GM12891 (cell line): ENCODE measurements at regions not wholly inside any gene's neighbourhood (a gene's known extent, or its start where the extent isn't known, plus 50 kb on each side); places are given as distances from the start of the nearest gene placed in this dataset.
"Not testable (repeated sequence)": the region's sequence is repeated elsewhere in the genome, so short reads cannot be mapped to it uniquely, and the experiment has no call there.

ENCODE experiments used
- DNase-seq: peaks from one replicate; pipeline ENCODE4 v3.0.0; 2011; ENCODE audit warnings: low spot score; ENCODE audit not compliant: insufficient read length
- FAIRE-seq: peaks from 2 replicates; lab custom pipeline; 2011; peaks lifted over from hg19 to GRCh38; lab: Jason Lieb, UNC
- PAX5 ChIP-seq: IDR thresholded peaks from 2 replicates; pipeline ENCODE4 v1.6.1; 2011; ENCODE audit warnings: low read length, moderate library complexity, mild to moderate bottlenecking; ENCODE audit not compliant: insufficient read depth, severe bottlenecking
- POLR2A ChIP-seq: IDR thresholded peaks from 2 replicates; pipeline ENCODE4 v1.6.1; 2011; ENCODE audit warnings: low read depth, low read length, control low read depth
- POLR2AphosphoS5 ChIP-seq: IDR thresholded peaks from 2 replicates; pipeline ENCODE4 v1.6.1; 2011; ENCODE audit warnings: low read depth, low read length, control low read depth
- POU2F2 ChIP-seq: IDR thresholded peaks from 2 replicates; pipeline ENCODE4 v1.6.1; 2011; ENCODE audit warnings: low read depth, mild to moderate bottlenecking, control low read depth, low read length, moderate library complexity
- SPI1 ChIP-seq: IDR thresholded peaks from 2 replicates; pipeline ENCODE4 v1.6.1; 2011; ENCODE audit warnings: low read depth, low read length, control low read depth
- TAF1 ChIP-seq: IDR thresholded peaks from 2 replicates; pipeline ENCODE4 v1.6.1; 2011; ENCODE audit warnings: low read depth, low read length, control low read depth

GRCh38 chr2:153532140-153532539 lies 53.6 kb upstream of the RPRM start:
- TF ChIP-seq PAX5 (no peak), POLR2AphosphoS5 (no peak), POU2F2 (no peak), SPI1 (no peak), POLR2A (no peak), TAF1 (no peak)
- FAIRE-seq (no peak), DNase-seq (no peak)

- not testable (repeated sequence) for FAIRE-seq, DNase-seq
These were observed 55.2 kb upstream of the RPRM start for GRCh38 chr2:153533803-153534202.

DNA sequence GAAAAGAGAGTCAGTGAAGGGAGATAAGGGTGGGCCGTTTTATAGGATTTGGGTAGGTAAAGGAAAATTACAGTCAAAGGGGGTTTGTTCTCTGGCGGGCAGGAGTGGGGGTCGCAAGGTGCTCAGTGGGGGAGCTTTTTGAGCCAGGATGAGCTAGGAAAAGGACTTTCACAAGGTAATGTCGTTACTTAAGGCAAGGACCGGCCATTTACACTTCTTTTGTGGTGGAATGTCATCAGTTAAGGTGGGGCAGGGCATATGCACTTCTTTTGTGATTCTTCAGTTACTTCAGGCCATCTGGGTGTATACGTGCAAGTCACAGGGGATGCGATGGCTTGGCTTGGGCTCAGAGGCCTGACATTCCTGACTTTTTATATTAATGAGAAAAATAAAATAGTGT lies 56.0 kb upstream of the RPRM start:
- not testable (repeated sequence) for DNase-seq, FAIRE-seq

DNA sequence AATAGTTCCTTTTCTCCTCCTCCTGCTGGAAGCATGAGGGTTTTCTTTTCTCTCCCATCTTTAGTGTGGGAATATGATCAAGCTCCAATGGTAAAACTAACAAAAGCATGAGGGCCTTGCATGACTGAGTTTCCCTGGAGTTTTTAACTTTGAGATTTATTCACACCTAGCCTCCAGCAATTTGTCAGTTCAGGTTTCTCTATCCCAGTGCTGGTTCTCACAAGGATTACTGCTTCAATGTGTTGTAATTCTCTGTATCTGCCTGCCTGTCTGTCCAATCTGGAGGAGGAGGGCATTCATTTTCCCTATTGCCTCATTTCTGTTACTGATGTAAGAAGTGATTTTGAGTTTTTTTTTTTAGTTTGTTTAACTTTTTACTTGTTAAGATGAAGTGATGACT lies 57.6 kb upstream of the RPRM start:
- no peak for FAIRE-seq
- no peak for DNase-seq
- TF ChIP-seq POU2F2 (no peak), PAX5 (no peak), POLR2AphosphoS5 (no peak), POLR2A (no peak), TAF1 (no peak), SPI1 (no peak)

DNA sequence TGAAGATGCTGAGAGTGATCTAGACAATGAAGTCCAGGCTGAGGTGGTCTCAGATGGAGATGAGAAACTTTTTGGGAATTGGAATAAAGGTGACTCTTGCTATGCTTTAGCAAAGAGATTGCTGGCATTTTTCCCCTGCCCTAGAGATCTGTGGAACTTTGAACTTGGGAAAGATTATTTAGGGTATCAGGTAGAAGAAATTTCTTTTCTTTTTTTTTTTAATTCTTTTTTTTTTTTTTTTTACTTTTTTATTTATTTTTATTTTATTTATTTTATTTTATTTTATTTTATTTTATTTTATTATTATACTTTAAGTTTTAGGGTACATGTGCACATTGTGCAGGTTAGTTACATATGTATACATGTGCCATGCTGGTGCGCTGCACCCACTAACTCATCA lies 59.5 kb upstream of the RPRM start:
- not testable (repeated sequence) for DNase-seq, FAIRE-seq

GRCh38 chr2:153543635-153544071 lies 65.1 kb upstream of the RPRM start:
- DNase-seq (no peak), FAIRE-seq (no peak)
- no peak for TF ChIP-seq POLR2AphosphoS5
- TF ChIP-seq PAX5 = no peak
- no peak for TF ChIP-seq TAF1
- TF ChIP-seq POU2F2 = no peak
- no peak for TF ChIP-seq POLR2A
- no peak for TF ChIP-seq SPI1

GRCh38 chr2:153546358-153546757 lies 67.8 kb upstream of the RPRM start:
- TF ChIP-seq SPI1 = no peak
- no peak for TF ChIP-seq TAF1
- no peak for TF ChIP-seq POLR2AphosphoS5
- no peak for TF ChIP-seq POLR2A
- no peak for TF ChIP-seq POU2F2
- TF ChIP-seq PAX5 = no peak
- DNase-seq (no peak), FAIRE-seq (no peak)

- FAIRE-seq (no peak), DNase-seq (no peak)
- TF ChIP-seq POLR2AphosphoS5 (no peak), SPI1 (no peak), PAX5 (no peak), TAF1 (no peak), POLR2A (no peak), POU2F2 (no peak)
These were observed 70.0 kb upstream of the RPRM start for GRCh38 chr2:153548536-153548935.

- TF ChIP-seq TAF1 = no peak
- TF ChIP-seq POLR2A = no peak
- no peak for TF ChIP-seq POLR2AphosphoS5
- TF ChIP-seq PAX5 = no peak
- TF ChIP-seq POU2F2 = no peak
- FAIRE-seq = no peak
These were observed 73.1 kb upstream of the RPRM start for GRCh38 chr2:153551698-153552097.

GRCh38 chr2:153557211-153557610 lies 78.6 kb upstream of the RPRM start:
- TF ChIP-seq TAF1 = no peak
- no peak for TF ChIP-seq PAX5
- no peak for TF ChIP-seq SPI1
- no peak for TF ChIP-seq POLR2A
- no peak for TF ChIP-seq POU2F2
- no peak for TF ChIP-seq POLR2AphosphoS5
- FAIRE-seq (no peak), DNase-seq (no peak)

More at GRCh38 chr2:153551698-153552097, 73.1 kb upstream of the RPRM start:
- no peak for DNase-seq

DNA sequence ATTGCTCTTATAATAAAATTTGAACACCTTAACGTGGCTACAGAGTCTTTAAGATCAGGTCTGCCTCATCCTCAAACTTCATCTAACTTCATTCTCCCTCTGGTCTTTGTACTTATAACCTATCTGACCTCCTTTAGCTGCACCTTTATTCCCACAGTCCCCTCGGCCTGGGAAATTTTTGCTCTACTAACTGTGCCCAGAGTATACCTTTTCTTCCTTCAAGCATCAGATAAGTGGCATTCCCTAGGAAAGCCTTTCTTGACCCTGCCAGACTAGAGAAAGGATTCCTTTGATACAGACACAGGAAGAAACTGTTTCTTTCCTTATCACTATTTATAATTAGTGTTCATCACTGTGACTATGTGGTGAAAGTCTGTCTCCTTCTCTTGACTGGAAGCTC lies 79.2 kb upstream of the RPRM start:
- no peak for DNase-seq
- no peak for FAIRE-seq
- no peak for TF ChIP-seq PAX5
- no peak for TF ChIP-seq POLR2AphosphoS5
- no peak for TF ChIP-seq POU2F2
- no peak for TF ChIP-seq TAF1
- no peak for TF ChIP-seq POLR2A
- no peak for TF ChIP-seq SPI1
